HG02870 (cell line): ENCODE measurements at regions not wholly inside any gene's neighbourhood (a gene's known extent, or its start where the extent isn't known, plus 50 kb on each side); places are given as distances from the start of the nearest gene placed in this dataset.

ENCODE experiments used
- ATAC-seq: cut with Tn5 transposase; IDR thresholded peaks from one replicate; pipeline ENCODE4 v1.9.1; 2021; ENCODE audit warnings: mild to moderate bottlenecking, moderate library complexity; ENCODE audit not compliant: unreplicated experiment

GRCh38 chr16:65445313-65446260, 323.7 kb upstream of the CDH11 start:
- ATAC-seq = no peak

GRCh38 chr16:65441501-65441900, 319.6 kb upstream of the CDH11 start:
- ATAC-seq = no peak

- no peak for ATAC-seq
These were observed 307.8 kb upstream of the CDH11 start for GRCh38 chr16:65429504-65430181.

GRCh38 chr16:65426484-65426883, 304.6 kb upstream of the CDH11 start:
- no peak for ATAC-seq

- no peak for ATAC-seq
These were observed 301.1 kb upstream of the CDH11 start for GRCh38 chr16:65422934-65423333.

GRCh38 chr16:65421596-65421995, 299.7 kb upstream of the CDH11 start:
- no peak for ATAC-seq

- no peak for ATAC-seq
These were observed 296.6 kb upstream of the CDH11 start for GRCh38 chr16:65418435-65418834.

GRCh38 chr16:65415460-65415859, 293.6 kb upstream of the CDH11 start:
- ATAC-seq = no peak

GRCh38 chr16:65414284-65414984, 292.6 kb upstream of the CDH11 start:
- ATAC-seq = peak; percentile 75

GRCh38 chr16:65413861-65414260, 292.0 kb upstream of the CDH11 start:
- ATAC-seq = no peak

GRCh38 chr16:65410801-65411200, 288.9 kb upstream of the CDH11 start:
- ATAC-seq = no peak

- ATAC-seq = no peak
These were observed 287.6 kb upstream of the CDH11 start for GRCh38 chr16:65409510-65409909.

- no peak for ATAC-seq
These were observed 285.1 kb upstream of the CDH11 start for GRCh38 chr16:65406933-65407332.

- ATAC-seq = no peak
These were observed 284.3 kb upstream of the CDH11 start for GRCh38 chr16:65406116-65406515.

GRCh38 chr16:65394281-65394680, 272.4 kb upstream of the CDH11 start:
- no peak for ATAC-seq

- no peak for ATAC-seq
These were observed 271.1 kb upstream of the CDH11 start for GRCh38 chr16:65392806-65393565.

GRCh38 chr16:65388592-65388991, 266.7 kb upstream of the CDH11 start:
- no peak for ATAC-seq

- ATAC-seq = no peak
These were observed 264.8 kb upstream of the CDH11 start for GRCh38 chr16:65386672-65387071.

- ATAC-seq = no peak
These were observed 262.6 kb upstream of the CDH11 start for GRCh38 chr16:65384441-65384840.

GRCh38 chr16:65377195-65377594, 255.3 kb upstream of the CDH11 start:
- ATAC-seq = no peak

- ATAC-seq = no peak
These were observed 254.7 kb upstream of the CDH11 start for GRCh38 chr16:65376601-65377000.
